VCaP (cell line): ENCODE measurements at regions not wholly inside any gene's neighbourhood (a gene's known extent, or its start where the extent isn't known, plus 50 kb on each side); places are given as distances from the start of the nearest gene placed in this dataset.
A peak's percentile ranks its signal among the peaks of the same experiment; 100 is the strongest.
"Not testable (repeated sequence)": the region's sequence is repeated elsewhere in the genome, so short reads cannot be mapped to it uniquely, and the experiment has no call there.

Experiments used
- H3K27ac ChIP-seq: fragments of 450-650 bp; 2 replicates; pipeline ENCODE4 v1.5.1; 2017
- TF ChIP-seq, protein P1 (sequence below): fragments of 450-650 bp; conservative IDR thresholded peaks from 2 replicates; pipeline ENCODE4 v1.5.1; 2017; ENCODE audit warnings: mild to moderate bottlenecking, moderate library complexity

DNA sequence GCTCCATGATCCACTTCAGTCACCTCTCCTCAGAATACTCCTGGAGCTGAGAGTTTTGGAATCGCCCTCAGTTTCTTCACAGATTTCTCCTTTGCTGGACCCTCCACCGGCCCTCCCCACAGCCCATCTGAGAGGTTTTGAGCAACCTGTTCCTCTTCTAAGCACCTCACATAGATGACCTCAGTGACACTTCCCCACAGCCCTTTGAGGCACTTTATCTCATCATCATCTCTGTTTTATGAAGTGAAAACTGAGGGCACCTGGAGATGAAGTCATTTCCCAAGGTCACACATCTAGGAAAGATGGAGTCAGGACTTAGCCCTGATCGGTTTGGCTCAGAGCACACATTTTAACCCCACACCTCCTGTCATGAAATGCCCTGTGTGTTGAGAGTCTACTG lies 76.8 kb upstream of the ZNF281 start:
- no peak overlapping the region for H3K27ac ChIP-seq
- TF ChIP-seq, protein P1, sequence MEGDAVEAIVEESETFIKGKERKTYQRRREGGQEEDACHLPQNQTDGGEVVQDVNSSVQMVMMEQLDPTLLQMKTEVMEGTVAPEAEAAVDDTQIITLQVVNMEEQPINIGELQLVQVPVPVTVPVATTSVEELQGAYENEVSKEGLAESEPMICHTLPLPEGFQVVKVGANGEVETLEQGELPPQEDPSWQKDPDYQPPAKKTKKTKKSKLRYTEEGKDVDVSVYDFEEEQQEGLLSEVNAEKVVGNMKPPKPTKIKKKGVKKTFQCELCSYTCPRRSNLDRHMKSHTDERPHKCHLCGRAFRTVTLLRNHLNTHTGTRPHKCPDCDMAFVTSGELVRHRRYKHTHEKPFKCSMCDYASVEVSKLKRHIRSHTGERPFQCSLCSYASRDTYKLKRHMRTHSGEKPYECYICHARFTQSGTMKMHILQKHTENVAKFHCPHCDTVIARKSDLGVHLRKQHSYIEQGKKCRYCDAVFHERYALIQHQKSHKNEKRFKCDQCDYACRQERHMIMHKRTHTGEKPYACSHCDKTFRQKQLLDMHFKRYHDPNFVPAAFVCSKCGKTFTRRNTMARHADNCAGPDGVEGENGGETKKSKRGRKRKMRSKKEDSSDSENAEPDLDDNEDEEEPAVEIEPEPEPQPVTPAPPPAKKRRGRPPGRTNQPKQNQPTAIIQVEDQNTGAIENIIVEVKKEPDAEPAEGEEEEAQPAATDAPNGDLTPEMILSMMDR: no peak

DNA sequence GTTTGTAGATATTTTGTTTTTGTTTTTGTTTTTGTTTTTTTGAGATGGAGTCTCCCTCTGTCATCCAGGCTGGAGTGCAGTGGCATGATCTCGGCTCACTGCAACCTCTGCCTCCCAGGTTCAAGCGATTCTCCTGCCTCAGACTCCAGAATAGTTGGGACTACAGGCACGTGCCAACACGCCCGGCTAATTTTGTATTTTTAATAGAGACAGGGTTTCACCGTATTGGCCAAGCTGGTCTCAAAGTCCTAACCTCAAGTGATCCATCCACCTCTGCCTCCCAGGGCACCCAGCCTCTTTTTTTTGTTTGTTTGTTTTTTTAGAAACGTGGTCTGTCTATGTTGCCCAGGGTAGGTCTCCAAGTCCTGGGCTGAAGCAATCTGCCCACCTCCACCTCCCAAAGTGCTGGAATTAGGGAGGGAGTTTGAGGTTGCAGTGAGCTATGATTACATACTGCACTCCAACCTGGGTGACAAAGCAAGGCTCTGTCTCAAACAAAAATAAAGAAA lies 74.7 kb upstream of the ZNF281 start:
- H3K27ac ChIP-seq: not testable (repeated sequence)

DNA sequence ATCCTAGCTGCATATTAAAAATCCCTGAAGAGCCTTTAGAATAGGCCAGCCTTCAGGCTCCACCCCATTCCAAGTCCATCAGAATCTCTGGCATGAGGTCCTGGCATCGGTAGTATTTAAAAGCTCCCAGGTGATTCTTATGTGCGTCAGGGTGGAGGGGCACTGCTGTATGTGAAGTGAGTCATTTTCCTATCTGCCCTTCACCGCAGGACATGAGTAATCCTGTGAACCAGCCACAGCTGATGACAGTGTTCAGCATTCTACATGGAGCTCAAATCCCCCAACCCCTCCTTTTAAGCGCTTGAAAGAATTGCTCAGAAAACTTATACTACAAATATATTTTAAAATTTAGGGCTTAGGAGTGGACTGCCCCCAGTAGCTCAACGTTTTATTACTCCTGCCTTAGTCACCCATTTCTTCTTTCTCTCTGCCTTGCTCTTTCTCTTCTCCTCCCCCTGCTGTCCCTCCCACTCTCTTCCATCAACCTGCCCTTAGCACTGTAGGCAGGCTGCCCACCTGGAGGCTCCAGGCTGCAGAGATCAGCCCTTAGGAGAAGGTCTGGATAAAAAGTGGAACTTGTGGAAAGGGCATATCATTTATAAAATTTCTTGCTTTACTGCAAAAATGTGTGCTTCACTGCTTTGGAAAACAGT lies 73.8 kb upstream of the ZNF281 start:
- H3K27ac ChIP-seq: no peak overlapping the region
- TF ChIP-seq, protein P1: no peak

DNA sequence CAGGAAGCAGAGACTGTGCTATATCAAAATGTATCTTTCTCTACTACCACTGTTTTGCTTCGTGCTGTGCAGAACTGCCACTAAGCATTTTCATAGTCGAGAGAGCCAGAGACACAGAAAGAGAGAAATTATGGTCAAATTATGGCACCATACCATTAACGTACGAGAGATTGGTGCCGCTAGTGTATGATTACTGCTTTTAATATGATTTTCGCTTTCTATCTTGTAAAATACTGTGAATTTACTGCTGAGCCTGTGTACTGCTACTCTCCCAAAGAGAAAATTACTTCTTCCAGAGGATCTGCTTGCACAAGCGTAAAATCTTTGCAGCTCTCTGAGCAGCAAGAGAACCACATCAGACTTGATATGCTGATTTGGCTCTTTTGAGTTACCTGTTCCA lies 71.1 kb upstream of the ZNF281 start:
- TF ChIP-seq, protein P1: no peak
- no peak overlapping the region for H3K27ac ChIP-seq

DNA sequence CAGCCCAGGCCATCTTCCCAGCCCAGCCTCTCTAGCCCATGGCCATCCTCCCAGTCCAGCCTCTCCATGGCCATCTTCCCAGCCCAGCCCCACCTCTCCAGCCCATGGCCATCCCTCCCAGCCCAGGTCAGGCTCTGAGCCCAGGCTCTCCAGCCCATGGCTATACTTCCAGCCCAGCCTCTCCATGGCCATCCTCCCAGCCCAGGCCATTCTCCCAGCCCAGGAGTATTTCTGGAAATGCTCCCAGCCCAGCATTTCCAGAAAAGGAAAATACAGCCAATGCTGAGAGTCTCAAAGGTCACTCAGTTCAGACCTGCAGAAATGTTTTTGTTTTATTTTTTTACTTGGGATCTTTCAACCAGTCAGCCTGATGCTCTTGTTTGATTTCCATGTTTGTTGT lies 70.0 kb upstream of the ZNF281 start:
- no peak overlapping the region for H3K27ac ChIP-seq
- TF ChIP-seq, protein P1: no peak

GRCh38 chr1:200478945-200479558 lies 69.2 kb upstream of the ZNF281 start:
- peak overlapping the region; percentile 78 for H3K27ac ChIP-seq
- TF ChIP-seq, protein P1: no peak

GRCh38 chr1:200478239-200478623 lies 68.4 kb upstream of the ZNF281 start:
- TF ChIP-seq, protein P1: no peak
- peak overlapping the region; percentile 78 for H3K27ac ChIP-seq

DNA sequence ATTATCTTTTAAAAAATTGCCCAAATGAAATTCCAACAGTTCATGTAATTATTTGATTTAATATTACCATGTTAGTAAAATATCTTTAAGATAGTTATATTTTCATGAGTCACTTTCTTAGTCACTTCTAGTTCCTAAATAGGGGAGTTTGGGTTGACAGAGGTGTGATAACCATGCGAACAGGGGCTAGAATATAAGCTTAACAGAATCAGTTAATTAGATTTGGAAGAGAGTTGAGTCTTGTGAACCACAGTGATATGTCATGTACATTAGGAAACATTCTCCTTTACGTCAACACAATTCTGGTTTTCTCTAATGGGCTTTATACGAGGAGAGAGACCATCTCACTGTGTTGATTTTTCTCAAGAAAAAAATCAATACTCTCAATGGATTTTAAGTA lies 64.8 kb upstream of the ZNF281 start:
- TF ChIP-seq, protein P1: no peak
- no peak overlapping the region for H3K27ac ChIP-seq
